ENCODE measurements at regions not wholly inside any gene's neighbourhood (a gene's known extent, or its start where the extent isn't known, plus 50 kb on each side); places are given as distances from the start of the nearest gene placed in this dataset.

- DNase-seq (ENCODE audit: low spot score): no peak
- Histone ChIP-seq H3K27me3 (replicated peaks; ENCODE audit: insufficient read depth) (no peaks in the 10 kb centered on the region), H3K4me1 (replicated peaks) (no peaks in the 10 kb centered on the region), H3K9me3 (no peaks in the 10 kb centered on the region), H3K36me3 (no peaks in the 10 kb centered on the region), H3K27ac (no peak overlapping the region), H3K4me3 (no peak overlapping the region)
- 85% methylated on average over 5 of the region's 5 CpGs for WGBS
- intact Hi-C loops (cut with DNase I): no loop called here
- no peak for TF ChIP-seq CTCF (IDR thresholded peaks at IDR 0.05)
- TF ChIP-seq POLR2AphosphoS5 (IDR thresholded peaks at IDR 0.05): no peak
- no peak for TF ChIP-seq POLR2A (IDR thresholded peaks at IDR 0.05)
These were observed 253.2 kb upstream of the APCDD1 start for GRCh38 chr18:10201226-10201625.

GRCh38 chr18:10201659-10202058 is 252.8 kb upstream of the APCDD1 start:
- no peak for DNase-seq (ENCODE audit: low spot score)
- no peaks in the 10 kb centered on the region for H3K27me3 ChIP-seq (replicated peaks; ENCODE audit: insufficient read depth)
- no peak overlapping the region for H3K27ac ChIP-seq
- H3K4me3 ChIP-seq: no peak overlapping the region
- intact Hi-C loops (cut with DNase I): no loop called here
- WGBS: 66% methylated on average over 2 of the region's 2 CpGs
- H3K9me3 ChIP-seq: no peaks in the 10 kb centered on the region
- H3K4me1 ChIP-seq (replicated peaks): no peaks in the 10 kb centered on the region
- TF ChIP-seq POLR2AphosphoS5 (IDR thresholded peaks at IDR 0.05) (no peak), POLR2A (IDR thresholded peaks at IDR 0.05) (no peak), CTCF (IDR thresholded peaks at IDR 0.05) (no peak)
- no peaks in the 10 kb centered on the region for H3K36me3 ChIP-seq

- intact Hi-C loops (cut with DNase I): no loop called here
- Histone ChIP-seq H3K36me3 (no peaks in the 10 kb centered on the region), H3K4me3 (no peak overlapping the region), H3K27ac (no peak overlapping the region), H3K4me1 (replicated peaks) (no peaks in the 10 kb centered on the region), H3K9me3 (no peaks in the 10 kb centered on the region), H3K27me3 (replicated peaks; ENCODE audit: insufficient read depth) (no peaks in the 10 kb centered on the region)
- DNase-seq (ENCODE audit: low spot score): no peak
- TF ChIP-seq CTCF (IDR thresholded peaks at IDR 0.05) (no peak), POLR2A (IDR thresholded peaks at IDR 0.05) (no peak), POLR2AphosphoS5 (IDR thresholded peaks at IDR 0.05) (no peak)
- 72% methylated on average over 7 of the region's 7 CpGs for WGBS
These were observed 251.6 kb upstream of the APCDD1 start for GRCh38 chr18:10202845-10203321.

- no peak for TF ChIP-seq POLR2AphosphoS5 (IDR thresholded peaks at IDR 0.05)
- TF ChIP-seq POLR2A (IDR thresholded peaks at IDR 0.05): no peak
- TF ChIP-seq CTCF (IDR thresholded peaks at IDR 0.05): no peak
- no peaks in the 10 kb centered on the region for H3K9me3 ChIP-seq
- DNase-seq (ENCODE audit: low spot score): no peak
- no peak overlapping the region for H3K27ac ChIP-seq
- H3K4me1 ChIP-seq (replicated peaks): no peaks in the 10 kb centered on the region
- WGBS: 58% methylated on average over 9 of the region's 9 CpGs
- no peaks in the 10 kb centered on the region for H3K27me3 ChIP-seq (replicated peaks; ENCODE audit: insufficient read depth)
- no peaks in the 10 kb centered on the region for H3K36me3 ChIP-seq
- intact Hi-C loops (cut with DNase I): no loop called here
- H3K4me3 ChIP-seq: no peak overlapping the region
These were observed 249.3 kb upstream of the APCDD1 start for GRCh38 chr18:10205151-10205550.

GRCh38 chr18:10207682-10208345 is 246.6 kb upstream of the APCDD1 start:
- no peak for DNase-seq (ENCODE audit: low spot score)
- Histone ChIP-seq H3K27ac (no peak overlapping the region), H3K27me3 (replicated peaks; ENCODE audit: insufficient read depth) (no peaks in the 10 kb centered on the region), H3K4me1 (replicated peaks) (no peaks in the 10 kb centered on the region), H3K9me3 (no peaks in the 10 kb centered on the region), H3K36me3 (no peaks in the 10 kb centered on the region), H3K4me3 (no peak overlapping the region)
- intact Hi-C loops (cut with DNase I): no loop called here
- no peak for TF ChIP-seq CTCF (IDR thresholded peaks at IDR 0.05)
- TF ChIP-seq POLR2AphosphoS5 (IDR thresholded peaks at IDR 0.05): no peak
- TF ChIP-seq POLR2A (IDR thresholded peaks at IDR 0.05): no peak
- 45% methylated on average over 3 of the region's 3 CpGs for WGBS

Measured in prostate gland (tissue), 2 donors.